Loucy (cell line): ENCODE measurements at regions not wholly inside any gene's neighbourhood (a gene's known extent, or its start where the extent isn't known, plus 50 kb on each side); places are given as distances from the start of the nearest gene placed in this dataset.

Experiments used
- EZH2phosphoT487 ChIP-seq: fragments of 200-600 bp; IDR thresholded peaks from 2 replicates; pipeline ENCODE4 v1.6.1; 2018; ENCODE audit warnings: antibody characterized with exemption, mild to moderate bottlenecking, moderate library complexity, borderline replicate concordance
- TF ChIP-seq, protein P1 (sequence below): fragments of 200-600 bp; sonication (generic); conservative IDR thresholded peaks from 2 replicates; pipeline ENCODE4 v1.5.1; 2014; ENCODE audit warnings: mild to moderate bottlenecking, antibody characterized with exemption, low read length

DNA sequence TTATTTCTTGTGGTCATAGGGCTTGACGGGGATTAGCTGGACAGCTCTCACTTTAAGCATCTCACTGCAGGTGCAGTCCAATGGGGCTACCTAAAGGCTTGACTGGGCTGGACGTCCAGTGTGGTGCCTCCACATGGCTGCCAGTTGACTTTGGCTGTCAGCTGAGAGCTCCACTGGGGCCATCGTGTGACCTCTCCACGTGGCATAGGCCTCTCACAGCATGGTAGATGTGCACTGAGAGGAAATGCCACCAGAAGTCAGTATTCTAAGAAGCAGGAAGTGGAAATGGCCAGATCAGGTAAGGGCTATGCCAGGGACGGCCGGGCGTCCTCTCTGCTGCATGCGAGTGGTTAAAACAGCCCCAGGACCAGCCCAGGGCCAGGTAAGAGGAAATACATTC lies 105.2 kb upstream of the TWIST2 start:
- TF ChIP-seq, protein P1, sequence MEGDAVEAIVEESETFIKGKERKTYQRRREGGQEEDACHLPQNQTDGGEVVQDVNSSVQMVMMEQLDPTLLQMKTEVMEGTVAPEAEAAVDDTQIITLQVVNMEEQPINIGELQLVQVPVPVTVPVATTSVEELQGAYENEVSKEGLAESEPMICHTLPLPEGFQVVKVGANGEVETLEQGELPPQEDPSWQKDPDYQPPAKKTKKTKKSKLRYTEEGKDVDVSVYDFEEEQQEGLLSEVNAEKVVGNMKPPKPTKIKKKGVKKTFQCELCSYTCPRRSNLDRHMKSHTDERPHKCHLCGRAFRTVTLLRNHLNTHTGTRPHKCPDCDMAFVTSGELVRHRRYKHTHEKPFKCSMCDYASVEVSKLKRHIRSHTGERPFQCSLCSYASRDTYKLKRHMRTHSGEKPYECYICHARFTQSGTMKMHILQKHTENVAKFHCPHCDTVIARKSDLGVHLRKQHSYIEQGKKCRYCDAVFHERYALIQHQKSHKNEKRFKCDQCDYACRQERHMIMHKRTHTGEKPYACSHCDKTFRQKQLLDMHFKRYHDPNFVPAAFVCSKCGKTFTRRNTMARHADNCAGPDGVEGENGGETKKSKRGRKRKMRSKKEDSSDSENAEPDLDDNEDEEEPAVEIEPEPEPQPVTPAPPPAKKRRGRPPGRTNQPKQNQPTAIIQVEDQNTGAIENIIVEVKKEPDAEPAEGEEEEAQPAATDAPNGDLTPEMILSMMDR: no peak
- TF ChIP-seq EZH2phosphoT487: no peak
